Stimulated activated CD4-positive, alpha-beta T cell treated with anti-CD3 and anti-CD28 coated beads, Interleukin-12 subunit alpha, Interleukin-12 subunit beta, amount 100 ng/mL, for 24 hours (primary cell): ENCODE measurements at regions not wholly inside any gene's neighbourhood (a gene's known extent, or its start where the extent isn't known, plus 50 kb on each side); places are given as distances from the start of the nearest gene placed in this dataset.
"Not testable (repeated sequence)": the region's sequence is repeated elsewhere in the genome, so short reads cannot be mapped to it uniquely, and the experiment has no call there.

Source experiments
- DNase-seq, 2 experiments: peaks; one replicate each; pipeline ENCODE4 v3.0.0-alpha.2; 2020; ENCODE audit warnings: low read depth in 2 of 2

- DNase-seq, result no peak
These were observed 273.4 kb upstream of the GRIA3 start for GRCh38 chrX:122910697-122911096.

- DNase-seq, result no peak
These were observed 270.9 kb upstream of the GRIA3 start for GRCh38 chrX:122913134-122913533.

GRCh38 chrX:122913764-122914163 is 270.3 kb upstream of the GRIA3 start:
- no peak for DNase-seq

- no peak for DNase-seq
These were observed 269.8 kb upstream of the GRIA3 start for GRCh38 chrX:122914256-122914655.

- DNase-seq, result no peak
These were observed 249.9 kb upstream of the GRIA3 start for GRCh38 chrX:122934131-122934530.

GRCh38 chrX:122940199-122940598 is 243.9 kb upstream of the GRIA3 start:
- no peak for DNase-seq

GRCh38 chrX:122941806-122942205 is 242.3 kb upstream of the GRIA3 start:
- no peak for DNase-seq

- no peak for DNase-seq
These were observed 240.2 kb upstream of the GRIA3 start for GRCh38 chrX:122943918-122944317.

GRCh38 chrX:122945328-122945727 is 238.8 kb upstream of the GRIA3 start:
- DNase-seq, result no peak

GRCh38 chrX:122972604-122973003 is 211.5 kb upstream of the GRIA3 start:
- DNase-seq, result no peak

- DNase-seq, result no peak
These were observed 201.6 kb upstream of the GRIA3 start for GRCh38 chrX:122982521-122982920.

GRCh38 chrX:123002844-123003243 is 181.2 kb upstream of the GRIA3 start:
- DNase-seq, result not testable (repeated sequence)

- no peak for DNase-seq
These were observed 170.9 kb upstream of the GRIA3 start for GRCh38 chrX:123013141-123013540.

GRCh38 chrX:123036401-123036800 is 147.7 kb upstream of the GRIA3 start:
- DNase-seq, result no peak

- no peak for DNase-seq
These were observed 134.9 kb upstream of the GRIA3 start for GRCh38 chrX:123049071-123049625.

GRCh38 chrX:123060986-123061385 is 123.1 kb upstream of the GRIA3 start:
- no peak for DNase-seq

- no peak for DNase-seq
These were observed 120.0 kb upstream of the GRIA3 start for GRCh38 chrX:123064053-123064452.

- no peak for DNase-seq
These were observed 111.2 kb upstream of the GRIA3 start for GRCh38 chrX:123072686-123073385.

- no peak for DNase-seq
These were observed 108.0 kb upstream of the GRIA3 start for GRCh38 chrX:123075947-123076561.

GRCh38 chrX:123077631-123078030 is 106.4 kb upstream of the GRIA3 start:
- DNase-seq, result no peak

GRCh38 chrX:123080065-123080464 is 104.0 kb upstream of the GRIA3 start:
- DNase-seq, result no peak

- DNase-seq, result no peak
These were observed 102.3 kb upstream of the GRIA3 start for GRCh38 chrX:123081776-123082175.

- no peak for DNase-seq
These were observed 100.2 kb upstream of the GRIA3 start for GRCh38 chrX:123083924-123084323.
